SU-DHL-6 (cell line): ENCODE measurements at regions not wholly inside any gene's neighbourhood (a gene's known extent, or its start where the extent isn't known, plus 50 kb on each side); places are given as distances from the start of the nearest gene placed in this dataset.

Experiments used
- H2AFZ ChIP-seq: fragments of 200-600 bp; sonication (generic); 2 replicates; pipeline ENCODE4 v1.6.1; 2014; ENCODE audit warnings: low read depth, mild to moderate bottlenecking, moderate library complexity, mixed read lengths, antibody characterized with exemption, low read length; ENCODE audit not compliant: severe bottlenecking
- H3F3A ChIP-seq: fragments of 200-600 bp; shearing (Covaris generic); 2 replicates; pipeline ENCODE4 v1.6.0; 2016; ENCODE audit warnings: antibody characterized with exemption, mild to moderate bottlenecking; ENCODE audit not compliant: insufficient read depth
- H3K27ac ChIP-seq: fragments of 200-600 bp; sonication (generic); 2 replicates; pipeline ENCODE4 v1.5.1; 2016; ENCODE audit warnings: low read depth, mild to moderate bottlenecking, low read length, moderate library complexity, mixed read lengths
- H3K27me3 ChIP-seq: fragments of 200-600 bp; sonication (generic), shearing (Covaris generic); 2 replicates; pipeline ENCODE4 v1.6.0; 2014; ENCODE audit warnings: mild to moderate bottlenecking, low read length
- H3K36me3 ChIP-seq: fragments of 200-600 bp; sonication (generic); 2 replicates; pipeline ENCODE4 v1.6.1; 2014; ENCODE audit warnings: mild to moderate bottlenecking, low read length, mixed read lengths
- H3K4me2 ChIP-seq: fragments of 300-600, 200-600 bp; shearing (Covaris generic), sonication (generic); 2 replicates; pipeline ENCODE4 v1.6.0; 2014; ENCODE audit warnings: low read length, low read depth, mild to moderate bottlenecking; ENCODE audit not compliant: poor library complexity, severe bottlenecking
- H3K4me3 ChIP-seq: fragments of 200-600 bp; sonication (generic); 2 replicates; pipeline ENCODE4 v1.5.1; 2014; ENCODE audit warnings: antibody characterized with exemption, low read length, mild to moderate bottlenecking, mixed read lengths; ENCODE audit not compliant: insufficient read depth, poor library complexity, severe bottlenecking
- H3K79me2 ChIP-seq: fragments of 200-600 bp; sonication (generic); 2 replicates; pipeline ENCODE4 v1.6.1; 2014; ENCODE audit warnings: mild to moderate bottlenecking, low read length, moderate library complexity; ENCODE audit not compliant: insufficient read depth
- H3K9ac ChIP-seq: fragments of 200-600 bp; sonication (generic); 2 replicates; pipeline ENCODE4 v1.7.0; 2014; ENCODE audit warnings: mild to moderate bottlenecking, low read length
- H3K9me2 ChIP-seq: fragments of 200-600 bp; sonication (generic); replicated peaks from 2 replicates; pipeline ENCODE4 v1.6.1; 2014; ENCODE audit warnings: low read length; ENCODE audit not compliant: insufficient read depth
- H3K9me3 ChIP-seq: fragments of 200-600 bp; sonication (generic); 2 replicates; pipeline ENCODE4 v1.6.1; 2014; ENCODE audit warnings: low read length, mixed read lengths; ENCODE audit not compliant: insufficient read depth
- H4K20me1 ChIP-seq: fragments of 200-600 bp; sonication (generic); 2 replicates; pipeline ENCODE4 v1.6.1; 2014; ENCODE audit warnings: low read depth, mild to moderate bottlenecking, antibody characterized with exemption, low read length, moderate library complexity, mixed read lengths
- CTCF ChIP-seq: fragments of 200-600 bp; sonication (generic); IDR thresholded peaks from one replicate; pipeline ENCODE4 v1.5.1; 2017; ENCODE audit warnings: antibody characterized with exemption, mild to moderate bottlenecking, low read length, moderate library complexity; ENCODE audit not compliant: insufficient read depth, poor library complexity, severe bottlenecking
- EZH2phosphoT487 ChIP-seq: fragments of 200-600 bp; sonication (generic), shearing (Covaris generic); conservative IDR thresholded peaks from 2 replicates; pipeline ENCODE4 v1.6.1; 2018; ENCODE audit warnings: mild to moderate bottlenecking, antibody characterized with exemption, low read length, moderate library complexity, mixed read lengths

GRCh38 chr2:224293976-224294375 is 107.9 kb downstream of the FAM124B start:
- Histone ChIP-seq H3K9ac (no peak overlapping the region), H2AFZ (no peak overlapping the region), H3K27ac (no peak overlapping the region), H4K20me1 (no peaks in the 10 kb centered on the region), H3K79me2 (no peaks in the 10 kb centered on the region), H3K36me3 (no peaks in the 10 kb centered on the region), H3F3A (no peaks in the 10 kb centered on the region), H3K4me2 (no peak overlapping the region), H3K27me3 (no peaks in the 10 kb centered on the region), H3K9me3 (no peaks in the 10 kb centered on the region), H3K4me3 (no peak overlapping the region), H3K9me2 (no peaks in the 10 kb centered on the region)
- no peak for TF ChIP-seq EZH2phosphoT487
- no peak for TF ChIP-seq CTCF

GRCh38 chr2:224287531-224287930 is 114.4 kb downstream of the FAM124B start:
- Histone ChIP-seq H3K27me3 (no peaks in the 10 kb centered on the region), H3K36me3 (no peaks in the 10 kb centered on the region), H3K9me3 (no peaks in the 10 kb centered on the region), H3K9me2 (no peaks in the 10 kb centered on the region), H3K27ac (no peak overlapping the region), H2AFZ (no peak overlapping the region), H3K9ac (no peak overlapping the region), H3F3A (no peaks in the 10 kb centered on the region), H3K4me3 (no peak overlapping the region), H4K20me1 (no peaks in the 10 kb centered on the region), H3K79me2 (no peaks in the 10 kb centered on the region), H3K4me2 (no peak overlapping the region)
- TF ChIP-seq CTCF = no peak
- TF ChIP-seq EZH2phosphoT487 = no peak

- Histone ChIP-seq H3K36me3 (no peaks in the 10 kb centered on the region), H3K27ac (no peak overlapping the region), H2AFZ (no peak overlapping the region), H3K9me3 (no peaks in the 10 kb centered on the region), H4K20me1 (no peaks in the 10 kb centered on the region), H3K79me2 (no peaks in the 10 kb centered on the region), H3K27me3 (no peaks in the 10 kb centered on the region), H3K4me3 (no peak overlapping the region), H3F3A (no peaks in the 10 kb centered on the region), H3K9me2 (no peaks in the 10 kb centered on the region), H3K9ac (no peak overlapping the region), H3K4me2 (no peak overlapping the region)
- no peak for TF ChIP-seq EZH2phosphoT487
- TF ChIP-seq CTCF = no peak
Measured at GRCh38 chr2:224286923-224287322, 115.0 kb downstream of the FAM124B start.
